B cell (primary cell): ENCODE measurements at regions not wholly inside any gene's neighbourhood (a gene's known extent, or its start where the extent isn't known, plus 50 kb on each side); places are given as distances from the start of the nearest gene placed in this dataset.

Experiments used
- CTCF ChIP-seq: fragments of 200-600 bp; IDR thresholded peaks from one replicate; pipeline ENCODE4 v1.8.0; 2022; ENCODE audit warnings: antibody characterized with exemption, mild to moderate bottlenecking
- EZH2 ChIP-seq: IDR thresholded peaks from 2 replicates; pipeline ENCODE4 v1.6.1; 2012; ENCODE audit warnings: borderline replicate concordance, low read depth, mild to moderate bottlenecking, moderate library complexity, low read length; ENCODE audit not compliant: insufficient read depth, poor library complexity, severe bottlenecking

DNA sequence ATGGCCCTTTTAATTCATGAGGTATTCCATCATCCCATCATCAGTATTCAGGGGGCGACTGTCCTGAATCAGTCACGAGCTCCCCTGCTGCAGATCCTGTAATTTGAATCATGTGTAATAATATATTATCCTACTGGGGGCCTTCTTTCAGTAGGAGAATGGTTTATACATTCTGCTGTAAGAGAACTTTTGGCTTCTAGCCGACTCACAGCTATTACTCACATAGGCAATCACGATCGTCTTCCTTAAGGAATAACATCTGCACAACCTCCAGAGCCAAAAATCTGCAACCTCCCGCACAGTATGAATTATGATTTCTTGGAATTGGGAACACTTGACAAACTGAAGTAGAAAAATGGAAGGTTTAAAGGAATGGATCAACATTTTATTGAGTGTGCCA, 343.0 kb downstream of the USP25 start:
- TF ChIP-seq CTCF (no peak), EZH2 (no peak)
